G401.6 (cell line): ENCODE measurements at regions not wholly inside any gene's neighbourhood (a gene's known extent, or its start where the extent isn't known, plus 50 kb on each side); places are given as distances from the start of the nearest gene placed in this dataset.
"Not testable (repeated sequence)": the region's sequence is repeated elsewhere in the genome, so short reads cannot be mapped to it uniquely, and the experiment has no call there.

Source experiments
- FAIRE-seq: peaks from 2 replicates; lab custom pipeline; 2012; peaks lifted over from hg19 to GRCh38; lab: Jason Lieb, UNC

DNA sequence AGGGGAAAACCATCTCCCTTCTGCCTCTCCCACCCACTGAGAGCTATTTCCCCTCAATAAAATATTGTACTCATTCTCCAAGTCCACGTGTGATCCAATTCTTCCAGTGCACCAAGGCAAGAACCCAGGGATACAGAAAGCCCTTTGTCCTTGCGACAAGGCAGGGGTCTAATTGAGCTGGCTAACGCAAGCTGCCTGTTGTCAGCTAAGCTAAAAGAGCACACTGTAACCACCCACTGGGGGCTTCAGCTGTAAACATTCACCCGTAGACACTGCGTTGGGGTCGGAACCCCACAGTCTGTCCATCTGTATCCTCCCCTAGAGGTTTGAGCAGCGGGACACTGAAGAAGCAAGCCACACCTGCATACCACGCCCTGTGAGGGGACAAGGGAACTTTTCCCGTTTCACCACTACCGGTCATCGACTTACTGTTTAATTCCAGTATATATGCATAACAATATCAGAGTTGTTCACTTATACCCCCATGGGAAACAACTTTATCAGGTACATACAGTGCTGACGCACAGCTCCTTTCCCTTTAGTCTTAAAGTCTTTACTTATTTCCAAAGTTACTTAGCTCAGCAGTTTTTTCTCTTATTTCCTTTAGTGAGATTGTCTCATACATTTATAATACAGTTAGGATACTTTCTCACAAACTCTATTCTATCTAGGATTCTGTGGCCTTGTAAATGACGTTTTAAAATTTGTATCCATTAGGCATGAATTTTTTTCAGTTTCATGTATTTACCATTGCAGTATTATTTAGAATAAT lies 721.6 kb downstream of the ANKRD7 start:
- no peak for FAIRE-seq

DNA sequence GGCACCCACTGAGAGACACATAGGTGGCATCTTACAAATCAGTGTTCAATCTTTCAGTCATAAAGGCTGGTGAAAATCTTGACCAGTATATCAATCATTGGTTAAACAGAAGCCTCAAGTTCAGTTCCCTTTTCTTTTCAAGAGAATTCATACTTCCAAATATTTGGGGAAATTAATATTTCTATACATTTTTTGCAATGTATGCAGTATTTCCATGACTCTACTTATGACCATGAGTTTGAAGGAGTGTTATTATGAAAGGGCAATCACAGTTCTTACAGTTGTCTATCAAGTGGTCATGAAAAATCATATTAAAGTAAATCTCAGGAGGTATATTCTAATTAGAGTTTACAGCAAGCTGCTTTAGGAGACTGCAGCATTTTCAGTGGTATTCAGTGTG lies 724.0 kb downstream of the ANKRD7 start:
- no peak for FAIRE-seq

DNA sequence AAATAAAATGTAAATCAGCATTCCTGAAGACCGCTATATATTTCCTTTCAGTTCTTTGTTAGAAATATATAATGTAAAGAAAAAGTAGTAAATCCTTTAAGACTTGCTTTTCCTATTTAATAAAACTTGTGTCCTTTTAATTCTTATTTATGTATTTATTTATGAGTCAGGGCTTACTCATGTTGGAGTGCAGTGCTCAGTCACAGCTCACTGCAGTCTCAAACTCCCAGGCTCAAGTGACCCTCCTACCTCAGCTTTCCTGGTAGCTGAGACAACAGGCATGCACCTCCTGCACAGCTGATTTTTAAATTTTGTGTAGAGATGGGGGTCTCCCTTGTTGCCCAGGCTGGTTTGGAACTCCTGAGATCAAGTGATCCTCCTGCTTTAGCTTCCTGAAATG lies 724.5 kb downstream of the ANKRD7 start:
- FAIRE-seq: no peak

DNA sequence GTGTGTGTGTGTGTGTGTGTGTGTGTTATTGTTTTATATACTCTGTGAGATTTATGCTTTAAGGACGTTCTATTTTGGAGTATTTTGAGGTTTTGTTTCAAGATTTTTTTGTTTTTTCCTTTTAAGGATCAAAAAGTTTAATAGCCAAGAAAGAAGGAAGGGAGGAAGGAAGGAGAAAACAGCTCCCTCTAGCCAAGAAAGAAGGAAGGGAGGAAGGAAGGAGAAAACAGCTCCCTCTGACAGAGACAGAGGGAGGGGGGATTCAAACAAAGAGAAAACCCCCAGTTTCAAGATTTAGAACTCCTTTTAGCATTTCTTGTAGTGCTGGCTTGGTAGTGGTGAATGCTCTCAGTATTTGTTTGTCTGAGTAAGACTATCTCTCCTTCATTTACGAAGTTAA lies 731.8 kb downstream of the ANKRD7 start:
- not testable (repeated sequence) for FAIRE-seq

DNA sequence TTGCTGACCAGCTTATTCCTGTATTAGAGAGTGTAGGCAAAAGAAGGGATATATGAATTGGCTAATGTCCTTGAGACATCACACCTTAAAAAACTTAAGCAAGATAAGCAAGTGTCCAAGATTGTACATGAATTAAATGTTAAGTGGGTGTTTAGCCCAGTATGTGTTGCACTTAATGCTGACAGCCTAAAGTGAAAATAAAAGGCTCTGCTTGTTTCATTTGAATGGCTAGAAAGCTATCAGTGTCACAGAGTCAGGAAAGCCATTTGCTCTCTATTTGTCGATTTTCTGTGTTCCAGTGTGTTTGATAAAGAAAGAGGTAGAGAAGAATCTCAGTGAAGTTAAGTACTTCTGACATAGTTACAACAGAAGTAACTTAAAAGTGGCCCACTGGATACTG lies 744.9 kb downstream of the ANKRD7 start:
- no peak for FAIRE-seq

DNA sequence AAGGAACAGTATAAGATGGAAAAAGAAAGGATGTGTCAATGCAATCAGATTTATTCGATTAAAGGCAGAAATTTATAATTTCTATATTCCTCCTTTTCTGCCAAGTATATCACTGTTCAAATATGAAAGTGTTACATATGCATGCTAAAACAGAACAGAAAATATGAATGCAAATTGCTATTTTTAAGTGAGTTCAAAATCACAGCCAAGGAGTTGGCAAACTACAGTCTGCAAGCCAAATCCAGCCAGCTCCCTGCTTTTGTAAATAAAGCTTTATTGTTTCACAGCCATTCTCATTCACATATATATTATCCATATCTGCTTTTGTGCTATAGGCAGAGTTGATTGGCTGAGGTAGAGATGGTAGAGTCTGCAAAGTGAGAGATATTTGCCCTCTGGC lies 747.2 kb downstream of the ANKRD7 start:
- no peak for FAIRE-seq

DNA sequence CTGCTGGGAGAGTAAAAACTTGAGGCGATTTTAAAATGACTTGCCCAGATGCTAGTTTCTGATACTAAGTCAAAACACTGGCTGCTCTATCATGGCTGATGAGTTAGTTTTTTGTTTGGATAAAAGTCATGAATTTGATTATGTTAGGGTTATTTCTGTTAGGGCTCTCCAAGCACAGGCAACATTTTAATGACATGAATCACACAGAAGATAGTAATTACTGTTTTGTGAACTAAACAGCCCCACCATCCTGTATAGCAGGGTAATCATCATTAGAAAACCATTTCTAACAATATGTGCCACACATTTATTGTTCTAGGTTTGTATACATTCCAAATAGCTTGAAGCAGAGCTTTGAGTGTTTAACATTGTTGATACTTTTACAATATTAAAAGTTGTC lies 750.3 kb downstream of the ANKRD7 start:
- no peak for FAIRE-seq

DNA sequence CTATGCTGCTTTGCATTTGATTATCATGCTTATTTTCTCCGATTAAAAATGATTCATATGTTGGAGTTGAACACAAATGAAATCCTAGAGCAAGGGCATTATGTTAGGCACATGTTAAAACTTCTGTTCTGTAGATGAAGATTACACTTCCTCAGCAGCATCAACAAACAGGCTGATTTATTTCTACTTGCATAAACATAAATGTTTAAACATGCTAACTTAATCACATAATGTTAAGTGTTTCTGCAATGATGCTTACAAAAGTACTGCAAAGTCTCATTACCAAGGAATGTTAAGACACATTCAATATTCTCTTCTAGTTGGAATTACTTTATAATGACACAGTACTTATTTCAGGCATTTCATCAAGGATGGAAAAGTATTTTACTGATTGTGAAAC lies 770.8 kb downstream of the ANKRD7 start:
- no peak for FAIRE-seq

DNA sequence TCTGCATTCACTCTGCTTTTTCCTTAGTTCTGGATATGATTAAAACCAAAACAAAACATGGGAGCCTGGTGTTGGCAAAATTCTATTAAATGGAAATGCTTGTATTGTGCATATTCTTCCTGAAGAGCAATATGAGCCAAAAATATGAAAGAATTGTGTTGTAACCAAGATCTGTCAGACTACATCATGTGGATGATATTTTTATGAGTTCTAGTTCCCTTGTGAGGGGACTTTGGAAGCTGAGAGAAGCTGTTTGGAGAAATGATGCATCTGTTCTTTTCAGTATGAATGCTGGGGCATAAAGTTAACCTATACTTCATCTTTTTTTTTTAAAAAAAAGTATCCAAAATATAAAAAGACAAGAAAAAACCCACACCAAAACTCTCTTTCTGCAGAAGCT lies 782.7 kb downstream of the ANKRD7 start:
- no peak for FAIRE-seq

DNA sequence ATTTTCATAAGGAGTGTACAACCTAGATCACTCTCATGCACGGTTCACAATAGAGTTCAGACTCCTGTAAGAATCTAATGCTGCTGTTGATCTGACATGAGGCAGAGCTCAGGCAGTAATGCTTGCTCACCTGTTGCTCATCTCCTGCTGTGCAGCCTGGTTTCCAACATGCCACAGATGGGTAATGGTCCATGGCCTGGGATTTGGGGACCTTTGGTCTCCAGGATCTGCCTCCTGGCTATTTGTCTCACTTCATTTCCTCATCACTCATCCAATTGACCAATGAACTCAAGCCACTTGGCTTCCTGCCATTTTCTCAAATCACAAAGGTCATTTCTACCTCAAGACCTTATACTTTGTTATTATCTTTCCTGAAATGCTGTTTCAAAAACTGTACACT lies 786.1 kb downstream of the ANKRD7 start:
- FAIRE-seq: no peak

DNA sequence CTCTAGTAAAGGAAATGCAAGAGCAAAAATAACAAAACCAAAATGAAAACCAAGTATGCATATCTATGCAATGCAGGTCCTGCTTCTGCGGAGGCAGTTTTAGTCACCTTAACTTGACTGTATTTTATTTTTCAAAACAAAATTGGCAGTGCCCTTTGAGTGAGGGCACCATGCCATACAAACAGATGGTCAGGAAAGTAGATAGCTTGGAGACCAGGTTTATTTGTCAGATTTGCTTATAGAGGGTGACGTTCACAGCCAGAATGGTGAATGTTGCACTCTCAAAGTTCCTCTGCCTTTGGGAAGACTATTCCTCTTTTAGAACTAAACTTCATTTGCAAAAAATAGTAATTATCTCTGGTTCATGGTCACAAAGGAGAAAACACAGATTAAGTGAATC lies 801.9 kb downstream of the ANKRD7 start:
- FAIRE-seq: no peak

DNA sequence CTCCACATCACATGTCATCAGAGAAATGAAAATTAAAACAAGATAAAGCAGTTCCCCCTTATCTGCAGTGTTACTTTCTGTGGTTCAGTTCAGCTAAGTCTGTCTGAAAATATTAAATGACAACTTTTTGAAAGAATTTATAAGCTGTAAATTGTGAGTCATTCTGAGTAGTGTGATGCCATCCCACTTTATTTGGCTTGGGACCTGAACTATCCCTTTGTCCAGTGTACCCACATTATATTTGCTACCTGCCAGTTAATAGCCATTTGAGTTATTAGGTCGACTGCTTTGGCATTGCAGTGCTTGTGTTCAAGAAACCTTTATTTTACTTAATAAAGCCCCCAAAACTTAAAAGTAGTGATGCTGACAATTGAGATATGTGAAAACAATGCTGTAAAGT lies 804.2 kb downstream of the ANKRD7 start:
- no peak for FAIRE-seq

DNA sequence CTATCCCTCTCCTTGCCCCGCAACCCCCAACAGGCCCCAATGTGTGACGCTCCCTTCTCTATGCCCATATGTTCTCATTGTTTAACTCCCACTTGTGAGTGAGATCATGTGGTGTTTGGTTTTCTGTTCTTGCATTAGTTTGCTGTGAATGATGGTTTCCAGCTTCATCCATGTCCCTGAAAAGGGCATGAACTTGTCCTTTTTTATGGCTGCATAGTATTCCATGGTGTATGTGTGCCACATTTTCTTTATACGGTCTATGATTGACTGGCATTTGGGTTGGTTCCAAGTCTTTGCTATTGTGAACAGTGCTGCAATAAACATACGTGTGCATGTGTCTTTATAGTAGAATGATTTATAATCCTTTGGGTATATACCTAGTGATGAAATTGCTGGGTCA lies 807.6 kb downstream of the ANKRD7 start:
- not testable (repeated sequence) for FAIRE-seq

DNA sequence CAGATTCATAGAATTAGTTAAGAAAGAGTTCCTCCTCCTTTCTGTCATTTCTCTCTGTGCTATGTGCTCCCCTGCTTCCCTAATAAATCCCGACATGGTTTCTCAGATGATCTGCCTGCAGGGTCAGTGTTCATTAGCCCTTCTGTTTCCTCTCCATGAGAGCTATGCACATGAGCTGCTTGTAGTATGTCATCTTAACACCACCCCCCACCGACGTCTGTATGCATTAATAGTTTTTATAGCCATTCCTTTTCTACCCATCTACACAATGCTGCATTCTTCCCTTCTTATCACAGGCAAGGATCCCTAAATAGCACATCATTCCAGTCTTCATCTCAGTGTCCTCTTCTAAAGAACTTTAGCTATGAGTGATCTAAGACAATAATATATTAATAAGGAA lies 809.1 kb downstream of the ANKRD7 start:
- no peak for FAIRE-seq

DNA sequence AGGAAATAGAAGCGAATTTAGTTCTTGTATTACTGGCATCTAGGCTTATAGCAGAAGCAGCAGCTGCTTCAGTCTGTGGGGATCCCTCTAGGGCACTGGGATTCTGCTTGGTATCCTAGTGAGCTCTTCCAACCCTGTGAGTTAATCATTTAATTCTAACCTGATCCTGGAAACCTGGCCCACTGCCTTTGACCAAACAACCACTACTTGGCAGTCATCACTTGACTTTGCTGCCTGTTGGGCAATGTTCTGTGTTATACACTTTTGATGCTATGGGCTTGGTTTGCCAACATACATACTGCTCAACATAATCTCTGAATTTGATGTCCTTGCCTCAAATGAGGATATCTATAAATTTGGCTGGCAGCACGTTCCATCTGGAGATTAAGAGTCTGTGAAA lies 813.4 kb downstream of the ANKRD7 start:
- FAIRE-seq: no peak

DNA sequence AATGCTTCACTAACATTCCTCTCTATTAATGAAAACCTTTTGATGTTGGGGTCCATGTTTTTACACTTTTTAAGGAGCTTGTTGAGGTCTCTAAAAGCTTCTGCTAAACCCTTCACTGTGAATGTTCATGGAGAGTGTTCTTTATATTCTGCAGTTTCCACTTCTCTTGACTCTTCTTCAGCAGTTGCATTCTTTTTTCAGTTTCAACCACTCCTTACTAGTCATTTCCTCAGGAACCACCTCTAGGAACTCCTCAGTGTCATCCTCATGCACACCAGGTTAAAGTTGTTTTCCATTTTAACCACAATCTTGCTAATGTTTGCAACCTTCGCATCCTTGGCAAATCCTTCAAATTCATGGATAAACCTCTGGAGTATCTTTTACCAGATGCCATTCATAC lies 821.6 kb downstream of the ANKRD7 start:
- FAIRE-seq: no peak

DNA sequence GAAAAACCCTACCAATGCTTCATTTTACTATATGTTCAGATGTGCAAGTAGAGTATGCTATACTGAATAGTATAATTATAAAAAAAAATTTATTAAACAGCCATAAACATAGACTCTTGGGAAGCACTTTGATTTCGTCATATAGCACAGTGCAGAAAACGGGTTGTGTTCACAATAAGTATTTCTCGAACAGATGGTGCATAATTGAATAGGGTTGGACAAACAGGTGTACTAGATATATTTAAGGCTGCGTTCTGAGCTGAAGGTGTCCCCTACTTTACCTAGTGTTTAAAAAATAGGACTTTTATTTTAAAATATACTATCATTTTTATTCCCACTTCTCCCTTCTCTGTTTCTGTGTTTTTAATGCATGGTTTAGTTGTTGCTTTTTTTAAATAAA lies 841.5 kb downstream of the ANKRD7 start:
- no peak for FAIRE-seq

DNA sequence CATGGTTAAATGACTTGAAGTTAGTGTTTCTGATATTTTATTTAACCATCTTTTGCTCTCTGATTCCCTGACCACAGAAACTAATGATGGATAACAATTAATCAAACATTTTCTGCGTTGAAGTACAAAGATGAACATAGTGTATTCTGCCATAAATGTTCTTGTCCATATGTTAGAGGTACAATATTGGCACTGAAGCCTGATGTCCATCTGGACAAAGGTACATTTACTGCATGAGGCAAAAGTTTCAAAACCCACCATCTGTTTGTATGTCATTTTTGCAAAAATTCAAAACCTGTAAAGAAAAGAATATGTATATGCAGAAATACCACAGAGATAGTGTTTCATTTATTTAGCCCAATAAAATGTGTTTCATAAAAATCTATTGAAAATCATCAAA lies 861.5 kb downstream of the ANKRD7 start:
- FAIRE-seq: no peak

DNA sequence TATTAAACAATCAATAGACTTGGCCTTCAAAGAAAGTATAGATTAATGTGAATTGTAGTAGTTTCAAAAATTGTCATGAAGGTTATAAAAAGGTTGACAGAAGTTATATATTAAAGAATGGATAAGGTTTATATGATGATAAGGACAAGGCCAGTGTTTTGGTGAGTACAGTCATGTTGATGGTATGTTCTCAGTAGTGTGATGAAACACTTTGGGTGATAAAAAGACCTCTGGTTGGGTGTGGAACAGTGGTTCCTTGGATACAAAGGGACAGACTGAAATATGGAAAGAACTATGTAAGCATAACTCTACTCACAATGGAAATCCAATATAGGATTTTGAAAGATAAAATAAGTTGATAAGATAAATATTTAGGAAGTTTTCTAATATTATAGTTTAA lies 866.3 kb downstream of the ANKRD7 start:
- no peak for FAIRE-seq

DNA sequence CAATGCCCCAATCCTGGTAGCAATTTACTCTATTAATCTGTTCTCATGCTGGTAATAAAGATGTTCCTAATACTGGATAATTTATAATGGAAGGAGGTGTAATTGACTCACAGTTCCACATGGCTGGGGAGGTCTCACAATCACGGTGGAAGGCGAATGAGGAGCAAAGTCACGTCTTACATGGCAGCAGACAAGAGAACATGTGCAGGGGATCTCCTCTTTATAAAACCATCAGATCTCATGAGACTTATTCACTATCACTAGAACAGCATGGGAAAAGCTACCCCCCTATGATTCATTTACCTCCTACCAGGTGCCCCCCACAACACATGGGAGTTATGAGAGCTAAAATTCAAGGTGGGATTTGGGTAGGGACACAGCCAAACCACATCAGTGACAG lies 872.2 kb downstream of the ANKRD7 start:
- FAIRE-seq: no peak

DNA sequence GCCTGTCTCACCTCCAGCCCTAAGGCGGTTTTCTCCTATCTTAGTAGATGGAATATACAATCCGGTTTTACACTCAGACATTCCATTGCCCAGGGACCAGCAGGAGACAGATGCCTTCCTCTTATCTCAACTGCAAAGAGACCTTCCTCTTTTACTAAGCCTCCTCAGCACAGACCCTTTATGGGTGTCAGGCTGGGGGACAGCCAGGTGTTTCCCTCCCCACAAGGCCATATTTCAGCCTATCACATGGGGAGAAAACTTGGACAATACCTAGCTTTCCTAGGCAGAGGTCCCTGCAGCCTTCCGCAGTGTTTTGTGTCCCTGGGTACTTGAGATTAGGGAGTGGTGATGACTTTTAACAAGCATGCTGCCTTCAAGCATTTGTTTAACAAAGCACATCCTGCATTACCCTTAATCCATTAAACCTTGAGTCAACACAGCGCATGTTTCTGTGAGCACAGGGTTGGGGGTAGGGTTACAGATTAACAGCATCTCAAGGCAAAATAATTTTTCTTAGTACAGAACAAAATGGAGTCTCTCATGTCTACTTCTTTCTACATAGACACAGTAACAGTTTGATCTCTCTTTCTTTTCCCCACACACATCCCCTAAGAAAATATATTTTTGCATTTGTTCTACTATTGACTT lies 876.2 kb downstream of the ANKRD7 start:
- FAIRE-seq: not testable (repeated sequence)

DNA sequence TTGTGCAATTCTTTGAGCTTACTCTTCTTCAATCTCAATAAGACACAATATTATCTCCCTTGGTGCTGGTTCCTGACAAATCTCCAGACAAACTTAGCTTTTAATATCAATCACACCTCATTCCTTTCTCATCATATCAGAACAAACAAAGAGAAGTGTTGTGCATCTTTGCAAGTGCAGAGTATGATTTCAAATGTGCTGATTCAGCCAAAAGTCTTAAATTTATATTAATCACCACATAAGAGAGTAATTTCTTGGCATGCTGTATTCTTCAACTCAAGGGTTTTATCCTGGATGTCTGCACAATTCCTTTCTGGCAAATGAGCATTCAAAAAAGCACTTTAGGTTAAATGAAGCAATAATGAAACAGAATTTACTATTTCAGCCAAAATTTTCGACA lies 877.8 kb downstream of the ANKRD7 start:
- FAIRE-seq: no peak

DNA sequence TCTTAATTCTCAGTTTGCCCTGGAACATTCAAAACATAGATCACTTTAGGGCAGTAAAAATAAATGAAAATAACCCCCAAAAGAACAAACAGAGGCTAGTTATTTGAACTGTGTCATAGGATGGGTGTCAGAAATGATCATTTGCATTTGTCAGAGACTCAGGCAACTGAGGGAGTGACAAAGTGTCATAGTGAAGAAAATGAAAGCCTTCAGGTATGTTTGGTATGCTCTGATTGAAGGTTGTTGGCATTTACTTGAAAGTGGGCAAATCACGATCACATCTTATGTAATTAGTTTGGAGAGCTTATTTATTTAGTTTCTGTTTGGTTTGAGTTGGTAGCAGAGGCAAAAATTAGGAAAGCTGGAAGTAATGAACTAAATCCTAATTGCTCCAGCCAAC lies 880.9 kb downstream of the ANKRD7 start:
- no peak for FAIRE-seq

DNA sequence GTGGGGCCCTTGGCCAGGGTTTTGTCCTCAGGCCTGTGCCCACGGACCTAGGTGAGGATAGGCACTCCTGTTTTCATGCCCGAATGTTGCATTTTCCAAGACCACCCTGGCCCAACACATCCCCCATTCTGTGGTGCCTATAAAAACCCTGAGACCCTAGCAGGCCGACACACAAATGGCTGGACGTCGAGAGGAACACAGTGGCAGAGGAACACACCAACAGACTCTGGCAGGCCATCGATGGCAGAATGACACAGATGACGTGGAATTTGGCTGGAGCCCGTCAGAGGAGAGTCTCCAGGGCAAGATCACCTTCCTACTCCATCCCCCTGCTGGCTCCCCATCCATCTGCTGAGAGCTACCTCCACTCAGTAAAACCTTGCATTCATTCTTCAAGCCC lies 898.8 kb downstream of the ANKRD7 start:
- FAIRE-seq: no peak
